ENCODE measurements at regions not wholly inside any gene's neighbourhood (a gene's known extent, or its start where the extent isn't known, plus 50 kb on each side); places are given as distances from the start of the nearest gene placed in this dataset.

- no peak for DNase-seq (ENCODE audit: low read depth in 2 of 2)
Measured at GRCh38 chr18:42137693-42138375, 182.8 kb downstream of the PIK3C3 start.

- no peak for DNase-seq (ENCODE audit: low read depth in 2 of 2)
Measured at GRCh38 chr18:42141439-42141838, 186.4 kb downstream of the PIK3C3 start.

GRCh38 chr18:42155024-42155423 is 200.0 kb downstream of the PIK3C3 start:
- no peak for DNase-seq (ENCODE audit: low read depth in 2 of 2)

GRCh38 chr18:42156281-42156680 is 201.2 kb downstream of the PIK3C3 start:
- DNase-seq (ENCODE audit: low read depth in 2 of 2) = no peak

GRCh38 chr18:42157420-42157819 is 202.4 kb downstream of the PIK3C3 start:
- DNase-seq (ENCODE audit: low read depth in 2 of 2) = no peak

GRCh38 chr18:42157878-42158277 is 202.8 kb downstream of the PIK3C3 start:
- no peak for DNase-seq (ENCODE audit: low read depth in 2 of 2)

GRCh38 chr18:42159146-42159545 is 204.1 kb downstream of the PIK3C3 start:
- no peak for DNase-seq (ENCODE audit: low read depth in 2 of 2)

GRCh38 chr18:42163321-42163720 is 208.3 kb downstream of the PIK3C3 start:
- no peak for DNase-seq (ENCODE audit: low read depth in 2 of 2)

- DNase-seq (ENCODE audit: low read depth in 2 of 2) = no peak
Measured at GRCh38 chr18:42164556-42164955, 209.5 kb downstream of the PIK3C3 start.

- DNase-seq (ENCODE audit: low read depth in 2 of 2) = no peak
Measured at GRCh38 chr18:42165922-42166513, 211.0 kb downstream of the PIK3C3 start.

GRCh38 chr18:42168487-42168886 is 213.5 kb downstream of the PIK3C3 start:
- DNase-seq (ENCODE audit: low read depth in 2 of 2) = no peak

GRCh38 chr18:42168907-42169306 is 213.9 kb downstream of the PIK3C3 start:
- DNase-seq (ENCODE audit: low read depth in 2 of 2) = no peak

- DNase-seq (ENCODE audit: low read depth in 2 of 2) = no peak
Measured at GRCh38 chr18:42174909-42175308, 219.9 kb downstream of the PIK3C3 start.

GRCh38 chr18:42176599-42176998 is 221.6 kb downstream of the PIK3C3 start:
- no peak for DNase-seq (ENCODE audit: low read depth in 2 of 2)

- DNase-seq (ENCODE audit: low read depth in 2 of 2) = no peak
Measured at GRCh38 chr18:42177390-42177789, 222.4 kb downstream of the PIK3C3 start.

GRCh38 chr18:42178376-42179080 is 223.5 kb downstream of the PIK3C3 start:
- DNase-seq (ENCODE audit: low read depth in 2 of 2) = no peak

GRCh38 chr18:42179542-42180121 is 224.6 kb downstream of the PIK3C3 start:
- DNase-seq (ENCODE audit: low read depth in 2 of 2) = no peak

- no peak for DNase-seq (ENCODE audit: low read depth in 2 of 2)
Measured at GRCh38 chr18:42181474-42181873, 226.4 kb downstream of the PIK3C3 start.

- DNase-seq (ENCODE audit: low read depth in 2 of 2) = no peak
Measured at GRCh38 chr18:42182728-42183700, 228.0 kb downstream of the PIK3C3 start.

- DNase-seq (ENCODE audit: low read depth in 2 of 2) = no peak
Measured at GRCh38 chr18:42183746-42184145, 228.7 kb downstream of the PIK3C3 start.

- no peak for DNase-seq (ENCODE audit: low read depth in 2 of 2)
Measured at GRCh38 chr18:42184685-42185477, 229.8 kb downstream of the PIK3C3 start.

Data from stimulated activated CD8-positive, alpha-beta memory T cell treated with anti-CD3 and anti-CD28 coated beads, Interleukin-15, amount 100 ng/mL, for 4 hours (primary cell).